ENCODE measurements at regions not wholly inside any gene's neighbourhood (a gene's known extent, or its start where the extent isn't known, plus 50 kb on each side); places are given as distances from the start of the nearest gene placed in this dataset.

GRCh38 chrX:53746718-53747117 lies 60.2 kb upstream of the HUWE1 start:
- TF ChIP-seq, protein P1, sequence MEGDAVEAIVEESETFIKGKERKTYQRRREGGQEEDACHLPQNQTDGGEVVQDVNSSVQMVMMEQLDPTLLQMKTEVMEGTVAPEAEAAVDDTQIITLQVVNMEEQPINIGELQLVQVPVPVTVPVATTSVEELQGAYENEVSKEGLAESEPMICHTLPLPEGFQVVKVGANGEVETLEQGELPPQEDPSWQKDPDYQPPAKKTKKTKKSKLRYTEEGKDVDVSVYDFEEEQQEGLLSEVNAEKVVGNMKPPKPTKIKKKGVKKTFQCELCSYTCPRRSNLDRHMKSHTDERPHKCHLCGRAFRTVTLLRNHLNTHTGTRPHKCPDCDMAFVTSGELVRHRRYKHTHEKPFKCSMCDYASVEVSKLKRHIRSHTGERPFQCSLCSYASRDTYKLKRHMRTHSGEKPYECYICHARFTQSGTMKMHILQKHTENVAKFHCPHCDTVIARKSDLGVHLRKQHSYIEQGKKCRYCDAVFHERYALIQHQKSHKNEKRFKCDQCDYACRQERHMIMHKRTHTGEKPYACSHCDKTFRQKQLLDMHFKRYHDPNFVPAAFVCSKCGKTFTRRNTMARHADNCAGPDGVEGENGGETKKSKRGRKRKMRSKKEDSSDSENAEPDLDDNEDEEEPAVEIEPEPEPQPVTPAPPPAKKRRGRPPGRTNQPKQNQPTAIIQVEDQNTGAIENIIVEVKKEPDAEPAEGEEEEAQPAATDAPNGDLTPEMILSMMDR (IDR thresholded peaks at IDR 0.05; ENCODE audit: insufficient read depth, missing control alignments): no peak
- DNase-seq (ENCODE audit: insufficient read length, low spot score) (no peak), FAIRE-seq (no peak)

GRCh38 chrX:53743244-53743643 lies 56.7 kb upstream of the HUWE1 start:
- TF ChIP-seq, protein P1 (IDR thresholded peaks at IDR 0.05; ENCODE audit: insufficient read depth, missing control alignments): no peak
- FAIRE-seq (no peak), DNase-seq (ENCODE audit: insufficient read length, low spot score) (no peak)

DNA sequence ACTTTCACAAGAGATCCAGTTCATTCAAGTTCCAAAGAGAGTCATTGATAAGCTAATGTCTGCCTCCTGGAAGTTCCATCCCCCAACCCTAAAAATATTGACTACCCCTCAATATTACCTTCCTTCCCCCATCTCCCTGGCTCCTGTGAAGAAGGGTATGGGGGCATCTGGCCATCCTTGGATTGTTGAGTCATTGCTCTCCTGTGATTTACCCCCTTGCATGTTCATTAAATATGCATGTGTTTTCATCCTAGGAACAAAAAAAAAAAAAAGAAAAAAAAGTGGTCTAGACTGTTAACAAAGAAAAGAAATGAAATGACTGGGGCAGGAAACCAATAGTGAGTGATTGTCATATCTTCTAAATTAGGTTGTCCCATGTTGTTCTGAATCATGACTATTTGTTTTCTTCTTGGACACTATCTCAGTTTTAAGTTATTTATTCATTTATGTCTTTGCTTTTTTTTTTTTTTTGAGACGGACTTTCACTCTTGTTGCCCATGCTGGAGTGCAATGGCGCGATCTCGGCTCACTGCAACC lies 51.9 kb upstream of the HUWE1 start:
- no peak for DNase-seq (ENCODE audit: insufficient read length, low spot score)
- TF ChIP-seq, protein P1 (IDR thresholded peaks at IDR 0.05; ENCODE audit: insufficient read depth, missing control alignments): no peak
- no peak for FAIRE-seq
